ENCODE measurements at regions not wholly inside any gene's neighbourhood (a gene's known extent, or its start where the extent isn't known, plus 50 kb on each side); places are given as distances from the start of the nearest gene placed in this dataset.

DNA sequence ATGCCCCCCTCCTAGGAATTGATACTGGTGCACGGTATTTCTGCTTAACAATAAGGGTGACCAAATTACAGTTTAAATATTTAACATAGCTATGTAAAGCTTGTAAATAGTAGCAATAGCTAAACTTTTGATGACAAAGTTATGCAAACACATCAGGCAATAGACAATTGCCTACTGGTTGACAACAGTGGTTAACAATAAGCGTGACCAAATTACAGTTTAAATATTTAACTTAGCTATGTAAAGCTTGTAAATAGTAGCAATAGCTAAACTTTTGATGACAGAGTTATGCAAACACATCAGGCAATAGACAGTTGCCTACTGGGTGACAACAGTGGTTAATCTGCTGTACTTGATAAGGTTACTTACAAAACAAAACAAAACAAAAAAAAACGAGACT lies 886.5 kb upstream of the FLRT2 start:
- TF ChIP-seq GABPA (IDR thresholded peaks at IDR 0.05; ENCODE audit: low read depth) (no peak), CTCF (IDR thresholded peaks at IDR 0.05; ENCODE audit: insufficient read depth, low read length) (no peak), REST (IDR thresholded peaks at IDR 0.05; ENCODE audit: insufficient replicate concordance, low read depth) (no peak), POLR2AphosphoS5 (IDR thresholded peaks at IDR 0.05; ENCODE audit: low read depth) (no peak)
